NCI-H524 treated with DMSO at 0.1 percent for 48 hours (cell line): ENCODE measurements at regions not wholly inside any gene's neighbourhood (a gene's known extent, or its start where the extent isn't known, plus 50 kb on each side); places are given as distances from the start of the nearest gene placed in this dataset.
A peak's percentile ranks its signal among the peaks of the same experiment; 100 is the strongest.

ENCODE experiments used
- DNase-seq: peaks from one replicate; lab custom pipeline; 2025; lab: John Stamatoyannopoulos, UW

DNA sequence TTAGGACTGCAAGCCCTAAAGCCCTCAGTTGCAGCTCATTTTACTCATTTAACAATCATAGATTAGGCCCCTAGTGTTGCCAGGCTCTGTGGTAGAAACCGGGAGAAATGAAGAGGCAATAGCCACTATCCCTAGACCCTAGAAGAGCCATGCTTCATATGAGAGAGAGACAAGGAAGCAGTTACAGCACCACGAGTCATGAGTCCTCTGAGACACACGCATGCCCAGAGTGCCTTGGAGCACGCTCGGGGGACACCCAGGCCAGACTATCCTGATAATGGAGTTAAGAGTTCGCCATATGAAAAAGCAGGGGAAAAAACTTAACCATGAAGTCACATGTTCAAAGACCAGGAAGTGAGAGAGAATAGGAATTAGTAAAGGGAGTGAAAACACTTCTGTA lies 321.5 kb upstream of the PKDCC start:
- no peak for DNase-seq

GRCh38 chr2:41727152-41727551 lies 320.7 kb upstream of the PKDCC start:
- no peak for DNase-seq

GRCh38 chr2:41727711-41728110 lies 320.1 kb upstream of the PKDCC start:
- DNase-seq: no peak

- DNase-seq: no peak
These were observed 319.0 kb upstream of the PKDCC start for GRCh38 chr2:41728788-41729338.

DNA sequence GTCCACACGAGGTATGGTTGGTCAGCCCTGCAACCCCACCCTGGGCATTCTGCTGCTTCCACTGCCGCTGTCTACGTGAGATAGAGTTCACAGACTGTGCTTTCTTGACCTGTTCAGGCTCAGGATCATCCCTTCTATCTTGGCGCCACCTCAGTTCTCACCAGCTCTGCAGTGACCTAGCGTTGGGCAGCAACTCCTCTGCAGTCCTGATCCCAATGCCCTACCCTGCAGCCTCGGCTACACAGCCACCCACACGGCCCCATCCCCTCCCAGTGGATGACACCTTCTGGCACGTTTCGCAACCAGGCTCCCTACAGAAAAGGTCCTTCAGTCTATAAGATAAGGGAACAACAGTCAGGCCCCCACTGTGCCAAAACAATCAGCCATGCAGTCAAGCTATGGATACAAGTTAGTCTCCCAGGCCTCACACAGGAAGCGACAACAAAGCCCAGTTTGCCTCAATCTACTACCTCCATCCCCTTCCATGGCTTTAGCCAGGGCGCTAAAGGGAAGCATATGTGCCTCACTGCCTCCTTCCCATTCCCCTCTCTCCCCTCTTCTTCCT lies 317.9 kb upstream of the PKDCC start:
- no peak for DNase-seq

DNA sequence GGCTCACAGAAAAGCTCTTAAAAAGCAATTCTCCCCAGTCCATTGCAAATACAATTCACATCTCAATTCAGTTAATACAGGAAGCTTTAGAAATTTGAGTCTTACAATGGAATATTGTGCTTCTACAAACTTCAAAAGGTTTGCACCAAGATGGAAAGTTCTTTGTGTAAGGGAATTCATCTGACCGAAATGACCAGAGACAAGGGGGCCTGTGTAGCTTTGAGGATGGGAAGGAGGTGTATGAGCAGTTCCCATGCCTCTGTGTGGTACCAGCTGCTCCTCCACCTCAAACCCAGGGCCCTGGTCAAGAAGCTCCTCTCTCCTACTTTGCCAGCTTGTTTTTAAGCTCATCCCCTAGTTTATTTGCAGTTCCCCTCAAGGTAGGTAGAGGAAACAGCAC lies 312.8 kb upstream of the PKDCC start:
- no peak for DNase-seq

- DNase-seq: no peak
These were observed 312.3 kb upstream of the PKDCC start for GRCh38 chr2:41735476-41735875.

GRCh38 chr2:41736105-41736567 lies 311.7 kb upstream of the PKDCC start:
- peak; percentile 40 for DNase-seq

DNA sequence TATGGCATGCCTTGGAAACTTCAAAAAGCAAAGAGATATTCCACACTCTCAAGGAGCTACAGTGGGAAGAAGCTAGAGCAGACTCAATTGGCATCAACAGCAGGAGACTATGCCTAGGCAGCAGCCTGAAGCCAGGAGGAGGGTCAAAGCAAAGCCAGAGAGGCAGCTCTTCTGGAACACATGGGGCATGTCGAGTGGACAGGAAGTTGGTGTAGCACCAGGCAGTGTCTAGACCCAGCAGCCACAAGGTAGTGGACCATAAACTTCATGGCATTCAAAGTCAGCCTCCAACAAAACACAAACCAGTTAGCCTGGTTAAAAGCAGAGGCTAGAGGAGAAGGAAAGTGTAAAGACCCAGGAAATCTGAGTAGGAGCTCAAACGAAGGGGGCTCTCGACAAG lies 311.2 kb upstream of the PKDCC start:
- no peak for DNase-seq

- DNase-seq: no peak
These were observed 309.9 kb upstream of the PKDCC start for GRCh38 chr2:41737888-41738287.

DNA sequence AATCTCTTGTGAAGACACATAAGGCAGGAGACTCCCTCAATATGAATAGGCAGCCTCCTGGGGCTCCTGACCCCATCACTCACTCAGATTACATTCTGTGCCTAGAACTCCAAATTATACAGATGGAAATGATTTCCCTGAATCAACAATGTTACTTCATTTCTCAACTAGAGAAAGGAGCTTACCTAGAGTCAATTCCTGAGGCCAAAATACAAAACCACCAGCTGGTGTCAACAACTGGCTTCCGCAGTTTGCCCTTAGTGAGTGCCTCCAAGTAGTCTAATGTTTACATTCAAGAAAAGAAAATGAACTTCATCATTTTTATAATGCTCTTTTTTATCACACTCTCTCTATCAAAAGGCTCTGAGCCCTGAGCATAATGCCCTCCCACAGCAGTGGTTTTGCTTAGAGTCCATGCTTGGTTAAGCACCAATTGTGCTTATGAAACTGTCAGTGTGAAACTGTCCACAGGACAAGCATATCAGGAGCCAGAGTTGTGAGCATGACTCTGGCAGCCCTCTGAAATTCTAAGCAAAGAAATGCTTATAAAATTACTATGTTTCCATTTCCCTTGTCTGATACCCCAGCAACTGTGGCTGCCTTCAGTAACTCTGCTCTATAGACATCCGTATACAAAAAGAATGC lies 305.7 kb upstream of the PKDCC start:
- DNase-seq: no peak

DNA sequence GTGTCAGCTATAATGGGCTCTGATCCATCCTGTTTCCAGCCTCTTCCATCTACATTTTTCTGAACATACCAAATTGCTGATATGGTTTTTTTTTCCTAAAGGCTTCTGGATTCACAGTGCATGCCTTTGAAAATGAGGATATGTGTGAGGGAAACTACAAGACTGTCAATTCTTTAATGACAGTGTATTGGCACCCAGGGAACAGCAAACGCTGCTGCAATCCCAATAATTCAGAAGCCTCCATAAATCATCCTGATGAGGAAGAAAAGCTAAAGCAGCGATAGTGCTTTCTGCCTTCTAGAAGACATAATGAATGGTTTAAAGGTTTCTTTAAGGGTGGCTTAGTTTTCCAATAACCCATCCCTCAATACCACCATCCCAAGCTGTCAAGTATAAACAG lies 304.5 kb upstream of the PKDCC start:
- no peak for DNase-seq

GRCh38 chr2:41750829-41751228 lies 297.0 kb upstream of the PKDCC start:
- no peak for DNase-seq

- no peak for DNase-seq
These were observed 287.9 kb upstream of the PKDCC start for GRCh38 chr2:41759880-41760279.

DNA sequence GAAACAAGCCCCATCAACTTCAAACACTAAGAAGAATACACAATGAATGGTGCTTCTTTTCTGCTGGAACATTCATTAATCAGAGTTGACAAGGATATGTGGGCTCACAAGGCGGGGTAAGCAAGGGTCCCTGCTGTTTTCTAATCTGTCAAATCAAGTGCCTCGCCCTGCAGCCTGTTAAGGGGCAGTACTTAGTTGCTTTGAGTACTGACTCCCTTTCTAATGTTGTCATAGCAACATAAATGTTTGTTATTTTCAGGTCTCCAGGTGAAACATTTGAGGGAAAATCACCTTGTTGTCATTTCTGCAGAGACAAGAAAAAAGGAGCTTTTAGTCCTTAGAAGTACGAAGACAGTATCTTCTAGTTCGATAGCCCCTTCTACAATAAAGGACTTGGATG lies 284.7 kb upstream of the PKDCC start:
- no peak for DNase-seq

DNA sequence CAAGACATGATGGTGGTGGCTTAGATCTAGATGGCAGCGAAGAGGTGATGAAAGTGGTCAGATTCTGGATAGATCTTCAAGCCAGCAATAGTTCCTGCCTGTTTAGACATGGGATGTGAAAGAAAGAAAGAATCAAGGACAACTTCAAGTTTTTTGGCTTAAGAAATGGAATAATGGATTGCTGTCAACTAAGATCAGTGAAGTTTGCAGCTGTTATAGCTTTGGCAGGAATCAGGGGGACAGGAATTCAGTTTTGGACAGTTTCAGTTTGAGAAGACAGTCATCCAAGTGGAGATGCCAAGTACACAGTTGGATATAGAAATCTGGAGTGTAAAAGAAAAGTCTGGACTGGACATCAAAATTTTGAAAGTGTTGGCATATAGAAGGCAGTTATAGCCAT lies 283.7 kb upstream of the PKDCC start:
- no peak for DNase-seq

- no peak for DNase-seq
These were observed 282.9 kb upstream of the PKDCC start for GRCh38 chr2:41764919-41765318.

- DNase-seq: no peak
These were observed 279.5 kb upstream of the PKDCC start for GRCh38 chr2:41768310-41768709.

- DNase-seq: no peak
These were observed 276.1 kb upstream of the PKDCC start for GRCh38 chr2:41771710-41772109.

DNA sequence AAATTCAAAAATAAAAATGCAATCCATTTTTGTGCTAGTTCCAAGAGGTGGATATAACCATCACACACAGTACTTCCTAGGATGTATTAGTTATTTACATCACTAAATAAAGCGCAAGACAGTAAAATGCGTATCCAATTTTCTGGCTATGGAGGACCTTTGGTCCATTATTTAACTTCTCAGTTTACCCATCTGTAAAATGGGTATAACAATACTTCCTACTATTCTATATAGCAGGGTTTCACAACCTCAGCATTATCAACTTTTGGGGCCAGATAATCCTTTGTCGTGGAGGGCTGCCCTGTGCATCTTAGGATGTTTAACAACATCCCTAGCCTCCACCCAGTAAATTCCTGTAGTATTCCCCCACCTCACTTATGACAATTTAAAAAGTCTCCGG lies 275.1 kb upstream of the PKDCC start:
- no peak for DNase-seq

DNA sequence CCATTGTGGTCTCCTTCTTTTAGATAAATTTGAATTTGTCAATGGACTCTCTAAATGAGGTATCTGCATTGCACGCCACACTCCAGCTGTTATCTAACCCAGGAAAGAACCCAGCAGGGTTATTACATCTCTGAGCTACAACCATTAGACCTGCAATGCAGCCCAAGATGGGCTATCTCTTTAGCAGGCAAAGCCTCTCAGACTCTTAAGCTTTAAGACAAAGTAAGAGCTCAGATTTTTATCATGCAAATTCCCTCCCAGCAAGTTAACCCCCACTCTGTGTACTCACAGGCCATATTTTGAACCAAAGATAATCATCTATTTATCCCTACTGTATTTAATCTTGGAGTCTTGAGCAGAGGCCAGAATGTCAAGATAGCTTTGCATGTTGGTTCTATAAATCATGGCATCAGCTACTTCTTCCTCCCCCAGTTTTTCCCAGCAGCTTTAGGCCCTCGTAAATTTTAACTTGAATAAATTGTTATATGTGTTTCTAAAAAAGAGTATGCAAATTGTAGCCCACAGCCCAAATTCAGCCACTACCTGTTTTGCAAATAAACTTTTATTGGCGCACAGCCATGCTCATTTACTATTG lies 273.7 kb upstream of the PKDCC start:
- DNase-seq: peak; percentile 22

DNA sequence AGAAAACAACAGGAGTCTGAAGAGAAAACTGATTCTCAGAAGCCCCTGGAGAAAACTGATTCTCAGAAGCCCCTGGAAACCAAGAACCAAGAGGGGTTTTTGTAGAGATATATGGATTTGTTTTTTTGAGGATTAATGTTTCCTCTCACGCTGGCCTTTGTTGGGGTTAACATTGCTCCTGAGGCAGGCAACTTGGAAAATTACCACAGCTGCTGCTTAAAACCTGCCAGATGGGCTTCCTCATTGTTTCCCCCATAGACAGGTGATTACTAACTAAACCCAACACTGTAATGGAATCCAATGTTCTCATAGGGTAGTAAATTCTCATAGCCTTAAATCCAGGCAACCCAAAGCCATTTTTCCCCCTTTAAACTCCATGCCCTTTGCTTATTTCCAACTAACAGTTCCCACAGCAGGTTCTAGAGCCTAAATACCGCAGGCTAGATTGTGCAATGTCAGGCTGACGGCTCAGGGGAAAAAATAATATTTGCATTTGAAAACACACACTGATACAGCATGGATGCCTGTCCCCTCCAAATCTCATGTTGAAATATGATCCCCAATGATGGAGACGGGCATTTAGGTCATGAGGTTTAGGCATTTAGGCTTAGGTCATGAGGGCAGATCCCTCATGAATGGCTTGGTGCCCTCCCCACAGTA lies 272.3 kb upstream of the PKDCC start:
- DNase-seq: peak; percentile 70

GRCh38 chr2:41779888-41780287 lies 267.9 kb upstream of the PKDCC start:
- DNase-seq: no peak
